HG03097 (cell line): ENCODE measurements at regions not wholly inside any gene's neighbourhood (a gene's known extent, or its start where the extent isn't known, plus 50 kb on each side); places are given as distances from the start of the nearest gene placed in this dataset.
"Not testable (repeated sequence)": the region's sequence is repeated elsewhere in the genome, so short reads cannot be mapped to it uniquely, and the experiment has no call there.

Experiments
- ATAC-seq: cut with Tn5 transposase; IDR thresholded peaks from one replicate; pipeline ENCODE4 v1.9.1; 2021; ENCODE audit not compliant: unreplicated experiment, low FRiP score

DNA sequence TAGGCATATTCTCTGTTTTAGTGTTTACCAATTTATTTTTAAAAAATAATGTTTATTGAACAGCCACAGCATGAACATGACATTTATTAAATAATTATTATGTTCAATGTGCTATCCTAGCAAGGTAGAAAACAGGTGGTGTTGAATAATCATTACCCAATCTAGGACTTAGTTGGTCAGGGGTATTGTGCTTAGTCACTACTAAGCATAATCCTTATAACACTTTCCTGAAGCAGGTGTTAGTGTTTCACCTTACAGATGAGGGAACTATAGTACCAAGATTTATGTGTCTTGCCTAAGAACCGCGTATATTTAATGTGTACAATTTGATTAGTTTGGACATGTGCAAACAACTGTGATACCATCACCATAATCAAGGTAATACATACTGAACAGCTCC is 1387.2 kb upstream of the ACO1 start:
- no peak for ATAC-seq

DNA sequence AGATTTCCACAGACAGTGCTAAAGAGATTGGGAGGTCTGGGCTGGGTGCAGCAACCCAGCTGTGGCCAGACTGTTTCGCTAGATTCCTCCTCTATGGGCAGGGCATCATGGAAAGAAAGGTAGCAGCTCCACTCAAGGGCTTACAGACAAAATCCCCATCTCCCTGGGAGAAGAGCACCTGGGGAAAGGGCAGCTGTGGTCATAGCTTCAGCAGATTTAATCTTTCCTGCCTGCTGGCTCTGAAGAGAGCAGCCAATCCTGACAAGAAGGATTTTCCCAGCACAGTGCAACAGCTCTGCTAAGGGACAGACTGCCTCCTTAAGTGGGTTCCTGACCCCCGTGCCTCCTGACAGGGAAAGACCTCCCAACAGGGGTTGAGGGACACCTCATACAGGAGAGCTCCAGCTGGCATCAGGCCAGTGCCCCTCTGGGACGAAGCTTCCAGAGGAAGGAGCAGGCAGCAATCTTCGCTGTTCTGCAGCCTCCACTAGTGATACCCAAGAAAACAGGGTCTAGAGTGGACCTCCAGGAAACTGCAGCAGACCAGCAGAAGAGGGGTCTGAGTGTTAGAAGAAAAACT is 1379.3 kb upstream of the ACO1 start:
- ATAC-seq: no peak

DNA sequence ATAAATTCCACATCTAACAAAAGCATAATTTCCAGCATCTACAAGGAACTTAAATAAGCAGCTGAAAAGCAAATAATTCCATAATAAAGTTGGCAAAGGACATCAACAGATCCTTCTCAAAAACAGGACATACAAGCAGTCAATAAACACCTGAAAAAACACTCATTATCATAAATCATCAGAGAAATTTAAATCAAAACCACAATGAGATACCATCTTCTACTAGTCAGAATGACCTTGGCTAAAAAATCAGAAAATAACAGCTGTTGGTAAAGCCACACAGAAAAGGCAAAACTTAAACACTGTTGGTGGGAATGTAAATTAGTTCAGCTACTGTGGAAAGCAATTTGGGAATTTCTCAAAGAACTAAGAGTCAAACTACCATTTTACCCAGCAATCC is 1371.1 kb upstream of the ACO1 start:
- ATAC-seq: no peak

DNA sequence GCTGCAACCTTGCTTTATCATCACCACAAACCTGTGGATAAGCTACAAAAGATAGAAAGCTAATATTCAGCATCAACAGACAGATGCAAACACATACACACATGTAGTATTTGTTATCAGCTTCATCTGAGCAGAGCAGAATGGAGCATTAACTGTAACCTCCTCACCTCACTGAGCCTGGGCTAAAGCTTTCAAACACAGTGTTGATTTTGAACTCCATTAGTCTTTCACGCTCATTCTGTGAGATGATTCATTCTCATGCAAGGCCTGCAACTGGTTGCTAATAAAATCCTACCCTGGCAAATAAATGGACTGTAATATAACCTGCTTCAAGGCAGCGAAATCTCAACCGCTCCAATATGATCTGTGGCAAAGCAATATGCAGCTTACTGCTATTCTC is 1360.6 kb upstream of the ACO1 start:
- ATAC-seq: no peak

DNA sequence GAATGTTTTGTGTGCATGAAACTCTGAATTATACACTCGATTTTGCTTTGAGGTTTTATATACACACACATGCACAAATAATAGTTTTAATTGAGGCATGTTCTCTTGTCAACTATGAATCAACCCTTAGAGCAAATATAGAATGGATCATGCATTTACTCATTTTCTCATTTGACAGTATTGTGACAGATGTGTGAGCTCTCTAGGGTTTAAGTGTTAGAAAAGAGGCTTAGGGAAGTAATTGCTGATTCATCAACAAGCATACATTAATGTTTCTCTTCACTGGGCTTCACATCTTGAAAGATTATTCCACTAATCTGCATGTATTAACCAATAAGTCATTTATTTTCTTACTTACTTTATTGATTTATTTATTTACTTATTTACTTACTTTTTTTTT is 1356.8 kb upstream of the ACO1 start:
- no peak for ATAC-seq

DNA sequence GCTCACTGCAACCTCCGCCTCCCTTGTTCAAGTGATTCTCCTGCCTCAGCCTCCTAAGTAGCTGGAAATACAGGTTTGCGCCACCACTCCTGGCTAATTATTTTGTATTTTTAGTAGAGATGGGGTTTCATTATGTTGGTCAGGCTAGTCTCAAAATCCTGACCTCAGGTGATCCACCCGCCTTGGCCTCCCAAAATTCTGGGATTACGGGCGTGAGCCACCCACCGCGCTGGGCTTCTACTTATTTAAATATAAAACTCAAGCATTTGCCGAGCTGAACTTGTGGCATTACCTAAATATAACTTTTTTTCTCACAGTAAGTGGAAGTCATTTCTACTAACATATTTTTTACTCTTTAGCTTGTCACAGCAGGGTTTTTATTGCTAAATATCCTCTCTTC is 1356.3 kb upstream of the ACO1 start:
- ATAC-seq: no peak

DNA sequence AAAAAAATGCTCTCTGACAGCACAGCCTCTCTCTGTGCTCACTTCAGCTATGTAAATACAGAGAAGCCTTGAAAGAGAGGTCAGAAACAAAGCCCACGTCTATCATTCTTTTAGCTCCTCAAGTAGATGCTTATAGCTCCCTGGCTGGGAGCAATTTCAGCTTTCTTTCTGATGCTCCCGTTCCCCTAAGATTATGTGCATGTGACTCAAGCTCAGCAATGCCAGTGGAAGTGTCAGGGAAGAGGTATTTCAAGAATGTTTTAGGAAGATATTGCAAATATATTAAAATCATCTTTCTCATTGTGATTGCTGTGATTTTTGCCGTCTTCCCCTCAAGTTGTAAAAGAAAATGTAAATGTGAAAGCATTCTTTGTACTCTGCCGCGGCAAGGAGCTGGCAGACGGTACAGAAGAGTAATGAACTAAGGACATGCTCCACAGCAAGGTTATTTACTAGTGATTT is 1353.7 kb upstream of the ACO1 start:
- ATAC-seq: no peak

DNA sequence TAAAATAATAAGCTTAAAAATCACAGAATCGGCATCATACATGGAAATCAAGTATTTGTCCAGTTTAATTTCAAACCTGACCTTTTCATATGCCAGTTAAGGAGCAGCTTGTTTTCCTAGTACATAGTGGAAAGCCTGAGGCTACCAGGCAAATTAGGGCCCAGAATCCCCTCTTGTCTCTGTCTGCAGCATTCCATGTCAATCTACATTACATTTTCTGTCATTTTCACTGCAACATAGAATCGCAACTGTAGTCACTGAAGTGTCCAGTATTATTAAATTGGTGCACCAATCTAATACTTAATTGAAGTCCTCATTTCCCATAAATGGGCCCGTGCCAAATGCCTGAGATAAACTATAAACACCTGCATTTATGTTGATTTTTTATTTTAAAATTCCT is 1352.2 kb upstream of the ACO1 start:
- ATAC-seq: no peak

DNA sequence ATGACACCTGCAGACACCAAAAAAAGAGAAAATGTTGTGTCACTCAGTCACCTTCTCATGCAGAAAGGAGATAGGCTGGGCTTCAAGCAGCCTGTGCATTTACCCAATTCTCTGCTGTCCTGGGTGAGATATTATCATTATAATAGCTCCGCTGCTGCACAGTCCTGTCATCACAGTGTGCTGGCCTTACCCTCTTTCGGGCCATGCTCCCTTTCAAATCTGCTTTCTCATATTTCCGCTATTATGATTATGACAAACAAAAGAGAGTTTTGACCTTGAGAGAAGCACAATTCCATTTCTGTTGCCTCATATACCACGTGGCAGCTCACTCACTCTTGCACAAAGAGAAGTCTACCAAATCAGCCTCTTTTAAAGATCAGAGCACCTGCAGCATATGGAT is 1350.1 kb upstream of the ACO1 start:
- ATAC-seq: no peak

DNA sequence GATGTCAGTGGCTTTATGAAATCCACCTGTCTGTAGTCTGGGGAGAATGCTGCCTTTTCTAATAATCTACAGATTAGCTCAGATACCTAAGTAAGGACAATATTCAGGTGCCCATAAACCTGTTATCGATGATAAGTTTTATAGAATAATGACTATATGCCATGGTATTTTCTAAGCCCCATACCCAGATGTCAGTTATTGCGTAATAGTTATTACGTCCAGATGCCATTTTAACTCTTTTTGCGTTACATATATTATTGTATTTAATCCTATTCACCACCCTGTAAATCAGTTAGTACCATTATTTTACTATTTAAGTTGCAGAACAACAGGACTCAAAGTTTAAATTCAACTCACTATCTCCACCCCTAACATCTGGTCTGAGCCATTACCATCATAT is 1343.9 kb upstream of the ACO1 start:
- no peak for ATAC-seq

DNA sequence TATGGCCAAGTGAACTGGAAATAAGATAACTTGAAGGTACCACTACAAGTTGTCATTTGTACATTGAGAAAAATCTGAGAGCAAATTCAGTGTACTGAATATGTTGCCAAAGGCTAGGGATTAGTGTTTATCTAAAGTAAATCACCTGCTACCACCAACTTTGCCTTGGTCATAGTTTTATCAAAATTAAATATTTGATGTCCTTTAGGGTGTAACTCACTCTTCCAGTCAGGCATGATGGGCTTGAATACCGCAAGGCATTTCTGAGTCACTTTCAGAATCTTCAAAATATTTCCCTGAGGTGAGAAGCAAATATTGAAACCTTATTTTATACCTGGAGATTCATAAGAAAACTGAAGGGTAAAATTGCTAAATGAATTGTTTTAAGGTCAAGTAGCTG is 1338.6 kb upstream of the ACO1 start:
- no peak for ATAC-seq

DNA sequence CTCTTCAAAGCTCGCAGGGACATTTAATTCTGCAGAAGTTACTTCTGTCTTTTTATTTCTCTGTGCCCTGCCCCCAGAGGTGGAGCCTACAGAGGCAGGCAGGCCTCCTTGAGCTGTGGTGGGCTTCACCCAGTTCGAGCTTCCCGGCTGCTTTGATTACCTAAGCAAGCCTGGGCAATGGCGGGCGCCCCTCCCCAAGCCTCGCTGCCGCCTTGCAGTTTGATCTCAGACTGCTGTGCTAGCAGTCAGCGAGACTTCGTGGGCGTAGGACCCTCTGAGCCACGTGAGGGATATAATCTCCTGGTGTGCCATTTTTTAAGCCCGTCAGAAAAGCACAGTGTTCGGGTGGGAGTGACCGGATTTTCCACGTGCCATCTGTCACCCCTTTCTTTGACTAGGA is 1322.9 kb upstream of the ACO1 start:
- ATAC-seq: not testable (repeated sequence)

DNA sequence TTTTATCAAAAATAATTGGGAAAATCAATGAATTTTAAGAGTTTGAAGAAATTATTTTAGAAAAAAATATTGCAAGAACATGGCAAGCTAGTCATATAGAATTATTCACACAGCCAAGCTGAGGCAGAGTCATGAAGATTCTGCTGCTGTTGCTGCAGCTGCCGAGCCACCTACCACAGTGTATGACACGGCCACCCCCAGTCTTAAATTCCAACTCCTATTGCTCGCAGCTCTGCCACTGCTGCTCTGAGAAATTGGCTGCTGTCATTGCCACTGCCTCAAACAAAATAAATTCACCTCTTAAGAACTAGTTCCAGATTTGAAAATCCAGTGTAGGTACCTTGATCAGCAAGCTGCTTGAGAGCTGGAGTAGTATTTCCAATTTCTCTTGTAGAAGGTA is 1318.8 kb upstream of the ACO1 start:
- ATAC-seq: no peak

DNA sequence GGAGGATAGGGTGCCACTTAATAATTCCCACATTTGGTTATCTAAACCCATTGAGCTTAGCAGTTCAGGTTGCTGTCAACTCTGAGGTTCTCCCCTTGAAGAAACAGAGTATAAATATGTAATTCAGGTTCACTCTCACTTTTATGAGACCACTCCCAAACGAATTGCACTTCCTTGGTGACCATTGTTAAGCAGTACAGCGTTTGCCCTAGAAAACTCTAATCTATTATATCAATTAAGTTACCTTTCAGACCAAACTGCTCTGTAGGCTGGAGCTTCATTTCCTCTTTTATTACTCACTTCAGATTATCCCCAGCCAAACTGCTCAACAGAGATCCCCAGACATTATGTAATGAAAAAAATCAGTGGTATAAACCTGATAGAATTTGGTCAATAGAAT is 1317.0 kb upstream of the ACO1 start:
- no peak for ATAC-seq

DNA sequence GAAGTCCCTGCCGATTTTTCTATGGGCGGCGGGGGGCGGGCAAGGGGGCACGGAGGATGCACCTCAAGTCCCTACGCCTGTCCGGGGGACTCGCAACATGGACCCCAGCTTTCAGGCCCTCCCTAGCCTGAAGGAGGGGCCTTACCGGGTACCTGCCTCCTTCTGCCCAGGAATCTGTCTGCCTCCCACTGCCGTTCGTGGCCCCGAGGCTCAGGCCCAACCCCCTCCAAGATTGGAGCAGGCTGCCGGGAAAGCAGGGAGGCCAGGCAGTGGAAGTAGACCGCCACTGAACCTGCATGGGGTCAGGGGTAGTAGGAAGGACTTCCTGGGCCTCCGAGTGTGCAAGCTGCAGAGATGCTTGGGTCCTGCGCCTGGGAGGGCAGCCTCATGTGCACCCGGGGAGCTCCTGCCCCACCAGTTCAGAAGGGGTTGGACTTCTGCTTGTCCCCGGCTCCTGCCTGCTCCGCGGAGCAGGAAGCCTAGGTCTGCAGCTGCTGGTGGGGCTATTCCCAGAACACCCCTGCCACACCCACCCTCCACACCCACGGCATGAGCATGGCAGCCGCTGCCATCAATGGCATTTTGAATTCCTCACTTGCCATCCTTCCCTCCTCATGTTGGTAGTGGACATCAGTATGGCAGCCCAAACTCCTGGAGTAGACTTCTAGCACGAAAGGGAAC is 1312.7 kb upstream of the ACO1 start:
- ATAC-seq: no peak

DNA sequence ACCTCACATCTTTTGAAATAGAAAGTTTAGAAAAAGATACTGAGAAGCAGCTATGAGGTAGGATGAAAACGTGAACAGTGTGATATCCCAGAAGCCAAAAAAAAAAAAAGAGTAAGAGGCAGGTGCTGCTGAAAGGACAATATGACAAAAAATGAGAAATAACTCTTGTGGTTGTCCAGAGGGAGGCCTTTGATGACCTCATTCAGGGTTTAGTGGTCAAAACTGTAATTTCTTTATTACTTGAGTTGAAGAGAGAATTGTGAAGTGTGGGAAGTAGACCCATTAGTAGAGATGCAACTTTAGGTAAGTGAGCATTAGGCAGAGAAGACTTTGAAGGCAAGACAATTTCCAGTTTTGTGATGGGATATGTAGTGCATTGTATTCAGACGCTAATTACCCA is 1306.3 kb upstream of the ACO1 start:
- ATAC-seq: no peak

DNA sequence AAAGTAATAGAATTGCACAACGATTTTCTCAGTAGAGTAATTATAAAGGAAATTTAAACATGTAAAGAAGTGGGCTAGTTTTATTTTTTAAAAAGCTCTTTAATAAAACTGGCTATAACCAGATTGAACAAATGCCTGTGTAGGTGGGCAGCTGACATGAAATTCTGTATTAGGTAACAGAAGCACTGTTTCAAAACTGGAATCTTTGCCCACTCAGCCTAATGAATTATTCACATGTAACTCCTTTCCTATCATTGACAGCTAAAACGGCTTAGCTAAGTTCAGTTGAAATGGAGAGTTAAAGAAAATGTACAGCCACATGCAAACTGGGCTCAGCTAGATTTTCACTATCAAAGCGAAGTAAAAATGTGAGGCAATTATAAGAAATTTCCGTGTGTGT is 1300.1 kb upstream of the ACO1 start:
- ATAC-seq: no peak

DNA sequence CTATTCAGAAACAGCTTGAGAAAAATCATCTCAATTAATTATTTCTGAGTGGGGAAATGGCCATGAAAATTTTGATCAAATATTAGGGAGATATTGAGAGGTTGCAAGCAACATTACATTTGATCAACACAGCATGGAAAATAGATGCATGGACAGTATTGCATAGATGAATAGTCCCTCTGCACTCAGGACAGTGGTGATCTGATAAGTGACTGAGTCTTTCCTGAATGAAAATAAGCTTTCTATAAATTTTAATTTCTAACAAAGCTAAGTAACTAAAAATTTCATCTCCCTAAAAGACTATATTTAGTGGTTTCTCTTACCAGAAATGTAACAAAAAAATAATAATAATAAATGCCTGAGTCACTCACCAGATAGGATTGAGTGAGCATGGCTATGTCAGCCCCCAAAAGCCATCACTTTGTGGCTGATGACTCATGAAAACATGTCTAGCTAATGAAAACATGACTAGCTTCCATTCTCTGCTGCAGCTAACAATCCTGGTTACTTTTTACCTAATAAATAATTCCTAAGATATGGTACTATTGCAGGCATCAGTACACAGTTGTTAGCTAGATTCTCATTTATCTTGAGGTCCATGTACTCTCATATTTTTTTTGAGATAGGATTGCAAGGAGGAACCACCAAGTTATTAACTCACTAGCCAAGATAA is 1294.8 kb upstream of the ACO1 start:
- no peak for ATAC-seq

DNA sequence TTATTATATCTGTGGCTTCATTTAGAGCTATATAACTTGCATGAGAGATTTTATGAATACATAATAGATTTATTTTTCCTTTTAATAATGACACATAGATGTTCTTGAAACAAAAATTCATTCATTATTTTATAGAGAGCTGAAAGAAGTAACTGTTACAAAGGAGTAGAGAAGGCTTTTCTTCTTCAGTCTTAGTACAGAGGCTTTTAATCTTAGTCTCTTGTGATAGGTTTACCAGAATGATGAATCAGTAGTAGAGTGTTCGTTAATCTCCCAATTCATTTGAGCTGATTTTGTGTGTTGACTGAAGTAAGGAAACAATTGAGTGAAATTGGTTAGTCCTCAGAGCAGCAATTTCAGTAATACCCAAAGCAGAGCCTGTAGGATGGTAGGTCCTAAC is 1284.1 kb upstream of the ACO1 start:
- no peak for ATAC-seq

DNA sequence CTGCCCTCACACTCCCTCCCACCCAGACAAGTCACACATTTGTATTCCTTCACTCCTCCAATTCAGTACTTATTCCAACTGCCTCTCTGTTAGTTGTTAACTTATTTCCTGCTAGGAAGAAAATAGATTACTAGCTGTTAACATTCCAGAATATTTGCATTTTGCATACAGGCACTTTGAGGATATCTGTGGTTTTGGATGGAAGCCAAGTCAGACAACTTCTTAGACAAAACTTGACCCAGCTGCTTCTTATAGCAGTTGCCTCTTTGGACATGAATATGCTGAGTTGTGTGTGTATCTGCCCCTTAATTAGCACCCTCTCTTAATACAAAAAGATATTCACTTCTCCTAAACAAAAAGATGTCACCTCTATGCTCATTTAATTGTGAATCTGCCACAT is 1280.6 kb upstream of the ACO1 start:
- no peak for ATAC-seq

DNA sequence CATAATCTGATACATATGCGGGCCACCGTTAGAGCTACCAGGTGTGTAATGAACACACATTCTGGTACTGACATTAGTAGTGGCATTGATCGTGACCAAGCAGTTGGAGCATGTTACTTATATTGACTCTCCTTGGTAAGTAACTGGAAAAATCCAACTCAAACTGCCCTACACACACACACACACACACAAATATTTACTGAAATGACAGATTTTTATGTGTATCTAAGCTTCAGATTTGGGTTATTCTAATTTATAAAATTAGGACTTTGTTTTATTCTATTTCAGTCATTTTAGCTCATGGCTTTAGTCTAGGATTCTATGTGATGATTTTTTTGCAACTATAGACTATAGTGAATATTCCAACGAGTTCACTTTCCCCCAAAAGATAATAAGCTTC is 1280.2 kb upstream of the ACO1 start:
- ATAC-seq: no peak

DNA sequence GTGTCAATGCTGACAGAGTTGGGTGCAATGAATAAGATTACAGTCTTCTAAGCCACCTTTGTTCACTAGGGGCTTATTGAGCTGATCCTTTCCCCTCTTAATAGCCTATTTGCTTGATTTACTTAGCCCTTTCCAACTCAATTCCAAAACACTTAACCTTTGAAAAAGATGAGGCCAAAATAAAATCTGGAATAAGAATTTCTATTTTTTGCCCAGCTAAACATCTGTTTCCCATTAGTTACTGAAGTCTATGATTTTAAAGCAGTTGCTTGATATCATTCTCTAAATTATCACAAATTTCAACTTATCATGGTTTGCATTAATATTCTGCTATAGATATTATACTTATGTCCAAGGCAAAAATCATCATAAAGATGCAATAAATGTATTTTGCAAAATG is 1272.0 kb upstream of the ACO1 start:
- ATAC-seq: no peak
